ENCODE measurements at regions not wholly inside any gene's neighbourhood (a gene's known extent, or its start where the extent isn't known, plus 50 kb on each side); places are given as distances from the start of the nearest gene placed in this dataset.

DNA sequence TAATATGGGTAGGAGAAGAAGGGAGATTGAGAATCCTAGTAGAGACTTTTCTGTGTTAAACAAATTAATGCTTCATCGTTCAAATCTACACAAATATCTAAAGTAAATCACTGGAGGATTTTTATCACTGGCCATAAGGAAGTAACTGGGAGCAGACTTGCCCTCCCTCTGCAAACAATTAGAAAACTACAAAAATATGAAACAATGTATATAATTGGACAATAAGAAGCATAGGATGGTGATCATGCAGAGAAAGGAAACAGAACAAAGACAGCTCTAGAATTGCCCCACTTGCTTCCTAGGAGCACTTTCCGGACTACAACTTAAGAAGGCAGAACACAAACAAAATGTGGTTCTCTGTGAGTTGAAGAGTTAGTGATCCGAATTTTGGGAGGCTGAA, 452.7 kb upstream of the KLHL29 start:
- H3K4me1 ChIP-seq = no peaks in the 10 kb centered on the region
- no peak for DNase-seq (ENCODE audit: extremely low spot score in 2 of 2)
- no peak overlapping the region for H3K4me3 ChIP-seq
- no peak overlapping the region for H3K27ac ChIP-seq
- intact Hi-C loops (cut with DNase I) = no loop called here
- H3K9me3 ChIP-seq = no peaks in the 10 kb centered on the region
- H3K27me3 ChIP-seq = no peaks in the 10 kb centered on the region
- TF ChIP-seq, protein P1, sequence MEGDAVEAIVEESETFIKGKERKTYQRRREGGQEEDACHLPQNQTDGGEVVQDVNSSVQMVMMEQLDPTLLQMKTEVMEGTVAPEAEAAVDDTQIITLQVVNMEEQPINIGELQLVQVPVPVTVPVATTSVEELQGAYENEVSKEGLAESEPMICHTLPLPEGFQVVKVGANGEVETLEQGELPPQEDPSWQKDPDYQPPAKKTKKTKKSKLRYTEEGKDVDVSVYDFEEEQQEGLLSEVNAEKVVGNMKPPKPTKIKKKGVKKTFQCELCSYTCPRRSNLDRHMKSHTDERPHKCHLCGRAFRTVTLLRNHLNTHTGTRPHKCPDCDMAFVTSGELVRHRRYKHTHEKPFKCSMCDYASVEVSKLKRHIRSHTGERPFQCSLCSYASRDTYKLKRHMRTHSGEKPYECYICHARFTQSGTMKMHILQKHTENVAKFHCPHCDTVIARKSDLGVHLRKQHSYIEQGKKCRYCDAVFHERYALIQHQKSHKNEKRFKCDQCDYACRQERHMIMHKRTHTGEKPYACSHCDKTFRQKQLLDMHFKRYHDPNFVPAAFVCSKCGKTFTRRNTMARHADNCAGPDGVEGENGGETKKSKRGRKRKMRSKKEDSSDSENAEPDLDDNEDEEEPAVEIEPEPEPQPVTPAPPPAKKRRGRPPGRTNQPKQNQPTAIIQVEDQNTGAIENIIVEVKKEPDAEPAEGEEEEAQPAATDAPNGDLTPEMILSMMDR (IDR thresholded peaks at IDR 0.05) = no peak
- TF ChIP-seq POLR2AphosphoS5 (IDR thresholded peaks at IDR 0.05; ENCODE audit: insufficient read depth in 1 of 2, low read depth in 1 of 2) (no peak), POLR2A (IDR thresholded peaks at IDR 0.05) (no peak)
- no peaks in the 10 kb centered on the region for H3K36me3 ChIP-seq

GRCh38 chr2:22934747-22935146, 450.2 kb upstream of the KLHL29 start:
- H3K4me3 ChIP-seq = no peak overlapping the region
- no peak overlapping the region for H3K27ac ChIP-seq
- H3K9me3 ChIP-seq = no peaks in the 10 kb centered on the region
- TF ChIP-seq, protein P1 (IDR thresholded peaks at IDR 0.05) = no peak
- TF ChIP-seq POLR2AphosphoS5 (IDR thresholded peaks at IDR 0.05; ENCODE audit: insufficient read depth in 1 of 2, low read depth in 1 of 2) (no peak), POLR2A (IDR thresholded peaks at IDR 0.05) (no peak)
- intact Hi-C loops (cut with DNase I) = no loop called here
- DNase-seq (ENCODE audit: extremely low spot score in 2 of 2) = no peak
- H3K4me1 ChIP-seq = no peaks in the 10 kb centered on the region
- H3K36me3 ChIP-seq = no peaks in the 10 kb centered on the region
- no peaks in the 10 kb centered on the region for H3K27me3 ChIP-seq

- no peaks in the 10 kb centered on the region for H3K9me3 ChIP-seq
- no peak overlapping the region for H3K27ac ChIP-seq
- no peak overlapping the region for H3K4me3 ChIP-seq
- H3K27me3 ChIP-seq = no peaks in the 10 kb centered on the region
- DNase-seq (ENCODE audit: extremely low spot score in 2 of 2) = no peak
- TF ChIP-seq, protein P1 (IDR thresholded peaks at IDR 0.05) = no peak
- TF ChIP-seq POLR2A (IDR thresholded peaks at IDR 0.05) (no peak), POLR2AphosphoS5 (IDR thresholded peaks at IDR 0.05; ENCODE audit: insufficient read depth in 1 of 2, low read depth in 1 of 2) (no peak)
- no peaks in the 10 kb centered on the region for H3K4me1 ChIP-seq
- intact Hi-C loops (cut with DNase I) = no loop called here
- H3K36me3 ChIP-seq = no peaks in the 10 kb centered on the region
Observed at GRCh38 chr2:22942441-22942840, 442.5 kb upstream of the KLHL29 start.

- Histone ChIP-seq H3K4me1 (no peaks in the 10 kb centered on the region), H3K27me3 (no peaks in the 10 kb centered on the region), H3K27ac (no peak overlapping the region), H3K4me3 (no peak overlapping the region), H3K36me3 (no peaks in the 10 kb centered on the region), H3K9me3 (no peaks in the 10 kb centered on the region)
- intact Hi-C loops (cut with DNase I) = no loop called here
- no peak for DNase-seq (ENCODE audit: extremely low spot score in 2 of 2)
- TF ChIP-seq POLR2AphosphoS5 (IDR thresholded peaks at IDR 0.05; ENCODE audit: insufficient read depth in 1 of 2, low read depth in 1 of 2) (no peak), POLR2A (IDR thresholded peaks at IDR 0.05) (no peak)
- TF ChIP-seq, protein P1 (IDR thresholded peaks at IDR 0.05) = no peak
Observed at GRCh38 chr2:22944143-22944542, 440.8 kb upstream of the KLHL29 start.

DNA sequence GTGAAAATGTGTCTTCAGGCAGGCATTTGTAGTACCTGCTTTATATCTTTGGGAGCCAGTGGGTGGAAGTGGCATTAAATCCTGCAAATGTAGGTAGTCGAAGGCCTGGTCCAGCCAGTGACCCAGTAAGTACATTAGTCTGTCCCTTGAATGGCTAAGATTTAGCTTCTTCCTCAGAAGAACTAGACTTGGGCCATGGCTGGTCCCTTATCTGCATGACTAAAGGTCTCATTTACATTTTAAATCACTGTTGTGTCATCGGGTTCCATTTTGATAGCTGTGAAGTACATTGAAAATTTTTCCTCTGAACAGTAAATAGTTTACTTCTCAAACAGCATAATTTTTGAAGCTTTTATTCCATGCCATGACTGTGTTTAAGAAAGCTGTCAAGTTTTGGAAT, 438.4 kb upstream of the KLHL29 start:
- no peaks in the 10 kb centered on the region for H3K4me1 ChIP-seq
- H3K27me3 ChIP-seq = no peaks in the 10 kb centered on the region
- H3K36me3 ChIP-seq = no peaks in the 10 kb centered on the region
- no peak for DNase-seq (ENCODE audit: extremely low spot score in 2 of 2)
- no peaks in the 10 kb centered on the region for H3K9me3 ChIP-seq
- no peak for TF ChIP-seq POLR2AphosphoS5 (IDR thresholded peaks at IDR 0.05; ENCODE audit: insufficient read depth in 1 of 2, low read depth in 1 of 2)
- TF ChIP-seq, protein P1 (IDR thresholded peaks at IDR 0.05) = no peak
- TF ChIP-seq POLR2A (IDR thresholded peaks at IDR 0.05) = no peak
- H3K27ac ChIP-seq = no peak overlapping the region
- intact Hi-C loops (cut with DNase I) = no loop called here
- no peak overlapping the region for H3K4me3 ChIP-seq

Data from vagina (tissue), 2 donors.